Activated naive CD8-positive, alpha-beta T cell (primary cell): ENCODE measurements at regions not wholly inside any gene's neighbourhood (a gene's known extent, or its start where the extent isn't known, plus 50 kb on each side); places are given as distances from the start of the nearest gene placed in this dataset.

ENCODE experiments used
- H3K27ac Mint-ChIP-seq: one replicate; pipeline ENCODE4 v1.8.0; 2021; ENCODE audit warnings: mixed read lengths
- H3K27me3 Mint-ChIP-seq: one replicate; pipeline ENCODE4 v1.8.0; 2021; ENCODE audit warnings: mixed read lengths
- H3K36me3 Mint-ChIP-seq: one replicate; pipeline ENCODE4 v1.8.0; 2021; ENCODE audit warnings: mixed read lengths
- H3K4me1 Mint-ChIP-seq: one replicate; pipeline ENCODE4 v1.8.0; 2021; ENCODE audit warnings: low read depth, mixed read lengths
- H3K4me3 Mint-ChIP-seq: one replicate; pipeline ENCODE4 v1.8.0; 2021; ENCODE audit warnings: mild to moderate bottlenecking, mixed read lengths
- H3K9me3 Mint-ChIP-seq: one replicate; pipeline ENCODE4 v1.8.0; 2021; ENCODE audit warnings: low read depth, mixed read lengths

GRCh38 chr6:53744321-53744720 is 50.5 kb upstream of the LRRC1 start:
- no peaks in the 10 kb centered on the region for H3K9me3 Mint-ChIP-seq
- peaks cover 3% of the 10 kb centered on the region for H3K36me3 Mint-ChIP-seq
- H3K27me3 Mint-ChIP-seq = no peaks in the 10 kb centered on the region
- H3K4me1 Mint-ChIP-seq = peaks cover 11% of the 10 kb centered on the region
- H3K27ac Mint-ChIP-seq = no peak overlapping the region
- H3K4me3 Mint-ChIP-seq = no peak overlapping the region

GRCh38 chr6:53741034-53741823 is 53.6 kb upstream of the LRRC1 start:
- Mint-ChIP-seq H3K27ac (no peak overlapping the region), H3K4me3 (peak overlapping the region; percentile 27)

DNA sequence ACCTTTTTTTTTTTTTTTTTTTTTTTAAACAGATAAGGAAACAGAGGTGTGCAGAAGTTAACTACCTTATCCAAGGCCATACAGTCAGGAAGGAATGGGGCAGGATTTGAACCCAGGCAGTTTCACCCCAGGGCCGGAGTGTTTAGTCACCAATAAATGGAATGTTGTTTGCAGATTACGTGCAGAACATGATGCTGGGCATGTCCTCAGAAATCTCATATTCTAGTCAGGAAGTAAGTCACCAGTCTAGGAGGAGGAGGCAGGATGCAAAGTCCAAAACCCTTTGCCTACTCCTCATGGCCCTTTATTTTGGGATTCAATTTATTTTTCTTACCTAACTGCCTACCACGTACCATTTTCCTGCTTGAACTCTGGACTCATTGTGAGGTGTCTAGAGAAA is 57.1 kb upstream of the LRRC1 start:
- no peaks in the 10 kb centered on the region for H3K9me3 Mint-ChIP-seq
- no peak overlapping the region for H3K4me3 Mint-ChIP-seq
- peaks cover 3% of the 10 kb centered on the region for H3K36me3 Mint-ChIP-seq
- H3K4me1 Mint-ChIP-seq = peaks cover 25% of the 10 kb centered on the region
- no peak overlapping the region for H3K27ac Mint-ChIP-seq
- H3K27me3 Mint-ChIP-seq = peaks cover 2% of the 10 kb centered on the region

More at GRCh38 chr6:53741034-53741823, 53.6 kb upstream of the LRRC1 start:
- H3K27me3 Mint-ChIP-seq = no peaks in the 10 kb centered on the region
- no peaks in the 10 kb centered on the region for H3K9me3 Mint-ChIP-seq
- peaks cover 11% of the 10 kb centered on the region for H3K4me1 Mint-ChIP-seq
- H3K36me3 Mint-ChIP-seq = peaks cover 3% of the 10 kb centered on the region

- no peaks in the 10 kb centered on the region for H3K9me3 Mint-ChIP-seq
- no peak overlapping the region for H3K27ac Mint-ChIP-seq
- H3K4me1 Mint-ChIP-seq = peaks cover 17% of the 10 kb centered on the region
- H3K36me3 Mint-ChIP-seq = peaks cover 3% of the 10 kb centered on the region
- H3K27me3 Mint-ChIP-seq = peaks cover 2% of the 10 kb centered on the region
- H3K4me3 Mint-ChIP-seq = no peak overlapping the region
These were observed 58.9 kb upstream of the LRRC1 start for GRCh38 chr6:53735896-53736295.

DNA sequence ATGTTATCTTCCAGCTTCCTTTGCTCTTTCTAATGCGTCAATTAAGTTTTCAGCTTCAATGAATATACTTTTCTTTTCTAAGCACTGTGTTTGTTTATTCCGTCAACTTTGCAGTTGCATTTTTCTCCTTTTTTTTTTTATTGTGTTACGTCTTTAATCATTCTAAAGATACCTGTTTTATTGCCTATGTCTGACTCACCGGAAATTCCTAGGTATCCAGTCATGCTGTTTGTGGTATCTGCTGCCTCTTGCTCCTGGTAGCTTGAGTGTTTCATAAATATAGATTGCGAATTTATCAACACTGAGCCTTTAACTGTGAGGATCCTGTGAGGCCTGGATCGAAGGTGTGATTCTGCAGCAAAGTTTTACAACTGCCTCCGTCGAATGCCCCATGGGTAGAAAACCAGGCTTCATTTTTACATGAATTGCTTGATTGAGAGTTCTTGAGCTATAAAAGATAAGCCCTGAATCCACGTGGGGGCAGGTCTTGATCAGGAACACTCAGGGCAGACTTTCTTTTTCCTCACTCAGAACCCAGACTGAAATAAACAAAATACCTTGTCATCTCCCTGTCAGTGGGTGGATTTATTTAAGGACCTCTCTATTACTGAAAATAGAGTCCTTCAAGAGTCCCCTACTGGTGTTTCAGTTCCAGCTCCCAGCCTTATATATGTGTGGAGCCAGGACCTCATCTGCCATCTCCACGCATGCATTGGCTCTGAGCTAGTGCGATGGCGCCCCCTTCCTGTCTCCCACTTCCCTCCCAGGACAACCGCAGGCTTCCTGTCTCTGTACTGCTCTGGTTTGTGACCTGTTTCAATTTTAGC is 60.1 kb upstream of the LRRC1 start:
- Mint-ChIP-seq H3K4me1 (peaks cover 16% of the 10 kb centered on the region), H3K27me3 (peaks cover 2% of the 10 kb centered on the region), H3K36me3 (peaks cover 3% of the 10 kb centered on the region), H3K9me3 (no peaks in the 10 kb centered on the region), H3K27ac (no peak overlapping the region), H3K4me3 (no peak overlapping the region)

DNA sequence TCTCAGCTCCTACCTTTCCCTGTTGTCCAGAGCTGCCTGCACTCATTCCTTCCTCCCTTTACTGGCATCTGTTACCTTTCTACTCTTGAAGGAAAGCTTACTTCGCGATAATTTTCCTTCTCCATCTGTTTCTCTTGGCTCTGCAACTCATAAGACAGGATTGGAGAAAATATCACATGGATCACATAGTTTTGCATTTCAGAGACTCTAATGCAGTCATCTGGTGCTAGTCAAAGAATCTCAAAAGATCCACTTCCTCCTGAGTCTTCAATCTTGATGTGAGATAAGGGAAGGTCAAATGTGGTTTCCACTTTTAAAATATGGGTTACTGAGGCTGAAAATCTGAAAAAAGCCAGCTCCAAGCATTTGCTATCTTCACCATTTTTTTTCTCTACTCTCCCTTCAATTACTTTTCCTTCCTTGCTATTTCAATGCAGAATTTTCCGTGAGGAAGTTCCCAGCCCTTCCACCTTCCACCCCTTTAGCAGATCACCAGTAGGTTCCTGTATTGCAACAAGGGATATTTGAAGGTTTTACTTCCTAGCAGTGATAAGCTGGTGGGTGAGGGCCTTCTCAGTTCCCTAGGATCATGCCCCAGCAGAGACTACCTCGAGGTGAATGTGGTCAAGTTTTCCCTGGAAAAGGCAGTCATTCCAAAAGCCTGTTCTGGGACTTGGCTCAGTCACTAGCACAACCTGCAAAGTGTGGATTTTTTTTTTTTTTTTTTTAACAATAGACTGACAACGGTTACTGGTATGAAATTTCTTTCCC is 62.8 kb upstream of the LRRC1 start:
- Mint-ChIP-seq H3K9me3 (no peaks in the 10 kb centered on the region), H3K4me3 (no peak overlapping the region), H3K27ac (no peak overlapping the region), H3K4me1 (peaks cover 22% of the 10 kb centered on the region), H3K27me3 (peaks cover 2% of the 10 kb centered on the region), H3K36me3 (peaks cover 3% of the 10 kb centered on the region)

DNA sequence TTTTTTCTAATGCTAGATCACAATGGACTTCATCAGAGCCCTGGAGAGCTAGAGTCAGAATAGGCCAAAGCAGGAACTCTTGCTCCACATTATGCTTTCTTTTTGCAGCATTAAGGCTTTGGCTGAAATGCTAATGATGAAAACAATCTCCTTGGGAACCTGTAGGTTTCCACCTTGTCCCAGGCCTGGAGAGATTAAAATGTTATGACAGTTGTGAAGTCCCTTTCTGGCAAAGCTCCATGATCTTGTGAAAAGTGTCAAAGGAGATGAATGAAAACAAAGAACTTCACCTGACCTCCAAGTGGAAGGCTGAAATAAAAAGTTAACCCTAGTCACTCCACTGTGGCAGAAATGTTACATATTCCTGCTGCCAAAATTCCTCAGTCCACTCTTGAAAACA is 64.0 kb upstream of the LRRC1 start:
- Mint-ChIP-seq H3K9me3 (no peaks in the 10 kb centered on the region), H3K27me3 (peaks cover 3% of the 10 kb centered on the region), H3K4me3 (no peak overlapping the region), H3K36me3 (peaks cover 3% of the 10 kb centered on the region), H3K4me1 (peaks cover 19% of the 10 kb centered on the region), H3K27ac (no peak overlapping the region)

DNA sequence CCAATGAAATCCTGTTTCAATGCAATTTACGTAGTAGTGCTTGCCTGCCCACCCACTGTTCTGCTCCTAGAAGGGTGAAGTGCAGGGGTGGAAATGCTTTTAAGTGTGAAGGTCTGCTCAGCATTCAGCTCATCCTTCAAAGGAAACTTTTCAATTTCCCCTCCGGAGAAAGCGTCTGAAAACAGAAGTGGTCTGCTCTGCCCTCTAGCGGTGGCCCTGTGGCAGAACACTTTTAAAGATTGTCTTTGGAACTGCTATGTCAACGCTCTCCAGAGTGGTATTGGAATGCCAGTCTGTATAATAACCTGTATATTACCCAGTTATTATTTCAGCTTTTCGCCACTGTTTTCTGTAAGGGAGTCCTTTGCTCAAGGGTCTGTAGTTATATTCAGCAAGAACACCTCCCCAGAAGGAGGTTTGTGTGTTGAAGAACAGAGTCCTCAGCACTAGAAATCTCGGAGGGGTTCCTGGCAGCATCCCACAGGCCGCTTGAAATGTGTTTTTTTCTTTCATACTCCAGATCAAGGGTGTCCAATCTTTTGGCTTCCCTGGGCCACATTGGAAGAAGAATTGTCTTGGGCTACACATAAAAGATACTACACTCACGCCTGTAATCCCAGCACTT is 63.1 kb upstream of the KLHL31 start:
- no peak overlapping the region for H3K4me3 Mint-ChIP-seq
- H3K27me3 Mint-ChIP-seq = peaks cover 5% of the 10 kb centered on the region
- peaks cover 9% of the 10 kb centered on the region for H3K4me1 Mint-ChIP-seq
- H3K9me3 Mint-ChIP-seq = no peaks in the 10 kb centered on the region
- H3K36me3 Mint-ChIP-seq = no peaks in the 10 kb centered on the region
- H3K27ac Mint-ChIP-seq = no peak overlapping the region

- H3K36me3 Mint-ChIP-seq = no peaks in the 10 kb centered on the region
- peaks cover 5% of the 10 kb centered on the region for H3K27me3 Mint-ChIP-seq
- no peak overlapping the region for H3K27ac Mint-ChIP-seq
- no peaks in the 10 kb centered on the region for H3K9me3 Mint-ChIP-seq
- no peak overlapping the region for H3K4me3 Mint-ChIP-seq
- peaks cover 9% of the 10 kb centered on the region for H3K4me1 Mint-ChIP-seq
These were observed 62.2 kb upstream of the KLHL31 start for GRCh38 chr6:53727748-53728147.

DNA sequence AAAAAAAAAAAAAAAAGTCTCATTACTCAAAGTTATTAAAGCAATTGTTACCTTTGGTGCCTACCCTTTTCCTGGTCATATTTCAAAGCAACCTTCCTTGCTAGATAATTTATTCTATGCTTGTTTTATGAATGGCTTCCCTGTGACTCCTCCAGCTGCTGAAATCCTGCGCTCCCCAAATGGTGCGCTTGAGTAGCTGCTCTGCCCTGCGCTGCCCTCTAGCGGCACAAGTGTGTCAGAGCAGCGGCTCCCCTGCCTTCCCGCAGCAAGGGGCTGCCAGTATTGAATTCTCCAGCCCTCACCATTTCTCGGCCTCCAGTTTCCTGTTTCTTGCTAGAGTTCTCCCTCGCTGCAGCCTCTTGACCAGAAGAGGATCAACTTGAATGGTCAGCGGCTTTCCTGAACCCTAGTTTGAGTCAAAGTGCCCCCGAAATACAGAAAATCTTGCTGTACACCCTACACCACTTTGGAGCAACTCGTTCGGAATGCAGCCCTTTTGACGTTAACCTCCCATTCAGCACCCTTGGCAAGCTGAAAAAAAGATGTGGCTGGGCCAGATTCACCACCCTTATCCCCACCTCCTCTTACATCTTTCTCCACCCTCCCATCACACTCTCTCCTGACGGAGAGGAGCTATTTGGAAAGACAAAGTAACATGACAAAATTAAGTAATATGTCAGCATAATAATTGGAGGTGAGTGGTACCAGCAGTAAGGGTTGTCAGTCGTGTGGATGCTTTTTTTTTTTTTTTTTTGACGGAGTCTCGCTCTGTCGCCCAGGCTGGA is 60.4 kb upstream of the KLHL31 start:
- Mint-ChIP-seq H3K27me3 (peaks cover 5% of the 10 kb centered on the region), H3K27ac (no peak overlapping the region), H3K36me3 (no peaks in the 10 kb centered on the region), H3K9me3 (no peaks in the 10 kb centered on the region), H3K4me1 (peaks cover 8% of the 10 kb centered on the region), H3K4me3 (no peak overlapping the region)

- no peak overlapping the region for H3K4me3 Mint-ChIP-seq
- no peak overlapping the region for H3K27ac Mint-ChIP-seq
- peaks cover 5% of the 10 kb centered on the region for H3K27me3 Mint-ChIP-seq
- H3K4me1 Mint-ChIP-seq = peaks cover 8% of the 10 kb centered on the region
- H3K36me3 Mint-ChIP-seq = no peaks in the 10 kb centered on the region
- no peaks in the 10 kb centered on the region for H3K9me3 Mint-ChIP-seq
These were observed 58.9 kb upstream of the KLHL31 start for GRCh38 chr6:53724501-53724900.

- Mint-ChIP-seq H3K27me3 (peaks cover 8% of the 10 kb centered on the region), H3K4me1 (peaks cover 6% of the 10 kb centered on the region), H3K4me3 (no peak overlapping the region), H3K27ac (no peak overlapping the region), H3K9me3 (no peaks in the 10 kb centered on the region), H3K36me3 (no peaks in the 10 kb centered on the region)
These were observed 57.8 kb upstream of the KLHL31 start for GRCh38 chr6:53723331-53723730.

GRCh38 chr6:53721766-53722165 is 56.2 kb upstream of the KLHL31 start:
- Mint-ChIP-seq H3K4me3 (no peak overlapping the region), H3K36me3 (no peaks in the 10 kb centered on the region), H3K4me1 (peaks cover 4% of the 10 kb centered on the region), H3K9me3 (no peaks in the 10 kb centered on the region), H3K27ac (no peak overlapping the region), H3K27me3 (peaks cover 11% of the 10 kb centered on the region)
